Kidney (tissue), 13 donors: ENCODE measurements at regions not wholly inside any gene's neighbourhood (a gene's known extent, or its start where the extent isn't known, plus 50 kb on each side); places are given as distances from the start of the nearest gene placed in this dataset.

Source experiments
- DNase-seq, 5 donors: peaks; one replicate each; pipeline ENCODE4 v3.0.0-alpha.2; 2013 to 2020
- FAIRE-seq: peaks from 2 replicates; lab custom pipeline; 2012; peaks lifted over from hg19 to GRCh38; lab: Jason Lieb, UNC
- H3K27ac ChIP-seq, 2 donors: one replicate each; pipeline ENCODE4 v1.7.0; 2013; ENCODE audit warnings: low read depth in 2 of 2, low read length in 2 of 2, inconsistent platforms in 1 of 2
- H3K27me3 ChIP-seq: one replicate; pipeline ENCODE4 v1.7.1; 2013; ENCODE audit warnings: low read length, inconsistent platforms; ENCODE audit not compliant: control insufficient read depth, insufficient read depth
- H3K36me3 ChIP-seq, 3 donors: one replicate each; pipeline versions ENCODE4 v1.7.0 to v1.7.1; 2013; ENCODE audit warnings: low read length in 3 of 3, control low read depth in 1 of 3, inconsistent platforms in 1 of 3; ENCODE audit not compliant: insufficient read depth in 3 of 3, control insufficient read depth in 2 of 3
- H3K4me1 ChIP-seq, 3 donors: one replicate each; pipeline versions ENCODE4 v1.7.0 to v1.7.1; 2013; ENCODE audit warnings: low read length in 3 of 3, inconsistent platforms in 1 of 3, low read depth in 1 of 3; ENCODE audit not compliant: control insufficient read depth in 2 of 3, insufficient read depth in 2 of 3
- H3K4me3 ChIP-seq, 3 donors: one replicate each; pipeline versions ENCODE4 v1.7.0 to v1.8.1; 2013; ENCODE audit warnings: low read length in 3 of 3, control low read depth in 1 of 3, inconsistent platforms in 1 of 3
- H3K9ac ChIP-seq, 3 donors: one replicate each; pipeline versions ENCODE4 v1.7.0 to v1.7.1; 2013; ENCODE audit warnings: low read length in 3 of 3, control low read depth in 1 of 3, inconsistent platforms in 1 of 3
- H3K9me3 ChIP-seq, 3 donors: one replicate each; pipeline versions ENCODE4 v1.7.0 to v1.7.1; 2013; ENCODE audit warnings: low read length in 3 of 3, control low read depth in 1 of 3, inconsistent platforms in 1 of 3; ENCODE audit not compliant: control insufficient read depth in 2 of 3, insufficient read depth in 1 of 3
- CTCF ChIP-seq: IDR thresholded peaks from 3 replicates; pipeline ENCODE4 v1.5.1; 2012; ENCODE audit warnings: mild to moderate bottlenecking, moderate library complexity, borderline replicate concordance; ENCODE audit not compliant: insufficient read depth; ENCODE audit errors: extremely low read depth
- intact Hi-C: fragments of 100-400 bp; cut with DNase I; formaldehyde crosslinking; loops from one replicate; pipeline ENCODE4 v1.11.1; 2022
- donor health status: control.
- donor health status: control.
- donor health status: control.
- donor health status: control.
- donor health status: control.
- donor health status: DM: yes; HTN: yes; CAD: no.
- donor health status: Normal renal cell carcinoma (clear cell type).

GRCh38 chr3:96430079-96430478, 384.3 kb upstream of the EPHA6 start:
- Histone ChIP-seq H3K36me3 (no peaks in the 10 kb centered on the region), H3K4me1 (no peaks in the 10 kb centered on the region), H3K27ac (no peak overlapping the region), H3K9ac (no peak overlapping the region), H3K4me3 (no peak overlapping the region), H3K9me3 (no peaks in the 10 kb centered on the region), H3K27me3 (no peaks in the 10 kb centered on the region)
- intact Hi-C loops, result no loop called here
- DNase-seq, result no peak
- no peak for TF ChIP-seq CTCF
- FAIRE-seq, result no peak

- H3K36me3 ChIP-seq, result no peaks in the 10 kb centered on the region
- H3K27ac ChIP-seq, result no peak overlapping the region
- no peak for DNase-seq
- H3K9me3 ChIP-seq, result no peaks in the 10 kb centered on the region
- no peaks in the 10 kb centered on the region for H3K4me1 ChIP-seq
- H3K9ac ChIP-seq, result no peak overlapping the region
- intact Hi-C loops, result no loop called here
- no peak overlapping the region for H3K4me3 ChIP-seq
- H3K27me3 ChIP-seq, result no peaks in the 10 kb centered on the region
- TF ChIP-seq CTCF, result no peak
- FAIRE-seq, result no peak
These were observed 379.7 kb upstream of the EPHA6 start for GRCh38 chr3:96434651-96435050.

- DNase-seq (no peak), FAIRE-seq (no peak)
- H3K9me3 ChIP-seq, result no peaks in the 10 kb centered on the region
- intact Hi-C loops, result no loop called here
- H3K36me3 ChIP-seq, result no peaks in the 10 kb centered on the region
- H3K4me1 ChIP-seq, result no peaks in the 10 kb centered on the region
- H3K27me3 ChIP-seq, result no peaks in the 10 kb centered on the region
- H3K4me3 ChIP-seq, result no peak overlapping the region
- TF ChIP-seq CTCF, result no peak
- H3K9ac ChIP-seq, result no peak overlapping the region
- H3K27ac ChIP-seq, result no peak overlapping the region
These were observed 365.0 kb upstream of the EPHA6 start for GRCh38 chr3:96449346-96449745.

GRCh38 chr3:96449803-96450202, 364.6 kb upstream of the EPHA6 start:
- DNase-seq (peak in 3 of 5 donors; percentile 2 to 12 (median 7)), FAIRE-seq (no peak)
- TF ChIP-seq CTCF, result no peak
- Histone ChIP-seq H3K4me3 (no peak overlapping the region), H3K9me3 (no peaks in the 10 kb centered on the region), H3K27ac (no peak overlapping the region), H3K9ac (no peak overlapping the region), H3K27me3 (no peaks in the 10 kb centered on the region), H3K36me3 (no peaks in the 10 kb centered on the region), H3K4me1 (no peaks in the 10 kb centered on the region)
- intact Hi-C loops, result no loop called here
